OCI-LY1 (cell line): ENCODE measurements at regions not wholly inside any gene's neighbourhood (a gene's known extent, or its start where the extent isn't known, plus 50 kb on each side); places are given as distances from the start of the nearest gene placed in this dataset.

ENCODE experiments used
- CTCF ChIP-seq: fragments of 200-600 bp; sonication (generic), shearing (Covaris generic); IDR thresholded peaks from 2 replicates; pipeline ENCODE4 v1.5.1; 2017; ENCODE audit warnings: mild to moderate bottlenecking, antibody characterized with exemption, low read length, moderate library complexity, mixed read lengths
- EZH2 ChIP-seq: fragments of 200-600 bp; sonication (generic), shearing (Covaris generic); IDR thresholded peaks from 2 replicates; pipeline ENCODE4 v1.8.0; 2017; ENCODE audit warnings: borderline replicate concordance, mixed run types, mild to moderate bottlenecking, antibody characterized with exemption, low read length, moderate library complexity, mixed read lengths

- no peak for TF ChIP-seq CTCF
- TF ChIP-seq EZH2 = no peak
Observed at GRCh38 chr3:140768941-140769340, 91.1 kb downstream of the TRIM42 start.
